ENCODE measurements at regions not wholly inside any gene's neighbourhood (a gene's known extent, or its start where the extent isn't known, plus 50 kb on each side); places are given as distances from the start of the nearest gene placed in this dataset.
"Not testable (repeated sequence)": the region's sequence is repeated elsewhere in the genome, so short reads cannot be mapped to it uniquely, and the experiment has no call there.

GRCh38 chr3:164417955-164418354 is 660.3 kb downstream of the SI start:
- H3K27ac ChIP-seq (ENCODE audit: low read length) = no peak overlapping the region
- no peaks in the 10 kb centered on the region for H3K27me3 ChIP-seq (replicated peaks in 1 of 2; ENCODE audit: control insufficient read depth in 2 of 2, extremely low read depth in 1 of 2, insufficient read depth in 2 of 2, low read length in 1 of 2)
- no peaks in the 10 kb centered on the region for H3K36me3 Mint-ChIP-seq
- H3K4me1 ChIP-seq (ENCODE audit: control insufficient read depth in 1 of 2, extremely low read depth in 1 of 2, insufficient read depth in 2 of 2, low read length in 2 of 2) = no peaks in the 10 kb centered on the region
- no peak for DNase-seq
- no peak overlapping the region for H3K27ac Mint-ChIP-seq
- ChIA-PET POLR2A (no interaction called here), CTCF (no interaction called here)
- peaks cover 7 to 18% (median 7%) of the 10 kb centered on the region in 3 donors for H3K9me3 Mint-ChIP-seq
- no peaks in the 10 kb centered on the region for H3K36me3 ChIP-seq (ENCODE audit: control insufficient read depth in 2 of 2, extremely low read depth in 1 of 2, insufficient read depth in 1 of 2, low read length in 1 of 2)
- H3K9me3 ChIP-seq = no peaks in the 10 kb centered on the region
- H3K27me3 Mint-ChIP-seq = no peaks in the 10 kb centered on the region
- no peaks in the 10 kb centered on the region for H3K4me1 Mint-ChIP-seq
- H3K4me3 Mint-ChIP-seq = no peak overlapping the region
- ATAC-seq (replicated peaks in 1 of 4) = no peak
- no peak overlapping the region for H3K4me3 ChIP-seq (ENCODE audit: control insufficient read depth in 1 of 2, extremely low read depth in 1 of 2, low read length in 1 of 2)

GRCh38 chr3:164416491-164417222 is 661.6 kb downstream of the SI start:
- no peaks in the 10 kb centered on the region for H3K36me3 Mint-ChIP-seq
- no peaks in the 10 kb centered on the region for H3K27me3 ChIP-seq (replicated peaks in 1 of 2; ENCODE audit: control insufficient read depth in 2 of 2, extremely low read depth in 1 of 2, insufficient read depth in 2 of 2, low read length in 1 of 2)
- H3K4me3 ChIP-seq (ENCODE audit: control insufficient read depth in 1 of 2, extremely low read depth in 1 of 2, low read length in 1 of 2) = no peak overlapping the region
- no peak for DNase-seq
- no peaks in the 10 kb centered on the region for H3K27me3 Mint-ChIP-seq
- no CpG with 5 or more reads among the region's 3 CpGs for WGBS (ENCODE audit: insufficient coverage)
- ATAC-seq (replicated peaks in 1 of 4) = no peak
- ChIA-PET CTCF (no interaction called here), POLR2A (no interaction called here)
- no peaks in the 10 kb centered on the region for H3K4me1 Mint-ChIP-seq
- H3K4me1 ChIP-seq (ENCODE audit: control insufficient read depth in 1 of 2, extremely low read depth in 1 of 2, insufficient read depth in 2 of 2, low read length in 2 of 2) = no peaks in the 10 kb centered on the region
- no peaks in the 10 kb centered on the region for H3K9me3 ChIP-seq
- peaks cover 12 to 23% (median 12%) of the 10 kb centered on the region in 3 donors for H3K9me3 Mint-ChIP-seq
- H3K27ac Mint-ChIP-seq = no peak overlapping the region
- no peaks in the 10 kb centered on the region for H3K36me3 ChIP-seq (ENCODE audit: control insufficient read depth in 2 of 2, extremely low read depth in 1 of 2, insufficient read depth in 1 of 2, low read length in 1 of 2)
- no peak overlapping the region for H3K27ac ChIP-seq (ENCODE audit: low read length)
- H3K4me3 Mint-ChIP-seq = no peak overlapping the region

- no peaks in the 10 kb centered on the region for H3K27me3 ChIP-seq (replicated peaks in 1 of 2; ENCODE audit: control insufficient read depth in 2 of 2, extremely low read depth in 1 of 2, insufficient read depth in 2 of 2, low read length in 1 of 2)
- H3K4me3 ChIP-seq (ENCODE audit: control insufficient read depth in 1 of 2, extremely low read depth in 1 of 2, low read length in 1 of 2) = no peak overlapping the region
- no peak overlapping the region for H3K27ac Mint-ChIP-seq
- H3K27me3 Mint-ChIP-seq = no peaks in the 10 kb centered on the region
- H3K36me3 Mint-ChIP-seq = no peaks in the 10 kb centered on the region
- H3K4me1 Mint-ChIP-seq = no peaks in the 10 kb centered on the region
- H3K36me3 ChIP-seq (ENCODE audit: control insufficient read depth in 2 of 2, extremely low read depth in 1 of 2, insufficient read depth in 1 of 2, low read length in 1 of 2) = no peaks in the 10 kb centered on the region
- no peak overlapping the region for H3K27ac ChIP-seq (ENCODE audit: low read length)
- no peak for ATAC-seq (replicated peaks in 1 of 4)
- H3K9me3 Mint-ChIP-seq = peaks cover 16 to 32% (median 22%) of the 10 kb centered on the region in 3 donors
- H3K4me3 Mint-ChIP-seq = no peak overlapping the region
- H3K4me1 ChIP-seq (ENCODE audit: control insufficient read depth in 1 of 2, extremely low read depth in 1 of 2, insufficient read depth in 2 of 2, low read length in 2 of 2) = no peaks in the 10 kb centered on the region
- ChIA-PET CTCF (no interaction called here), POLR2A (no interaction called here)
- DNase-seq = no peak
- no peaks in the 10 kb centered on the region for H3K9me3 ChIP-seq
- no CpG with 5 or more reads among the region's 1 CpG for WGBS (ENCODE audit: insufficient coverage)
These were observed 670.0 kb downstream of the SI start for GRCh38 chr3:164408326-164408725.

- Histone ChIP-seq H3K27ac (ENCODE audit: low read length) (no peak overlapping the region), H3K36me3 (ENCODE audit: control insufficient read depth in 2 of 2, extremely low read depth in 1 of 2, insufficient read depth in 1 of 2, low read length in 1 of 2) (no peaks in the 10 kb centered on the region), H3K4me3 (ENCODE audit: control insufficient read depth in 1 of 2, extremely low read depth in 1 of 2, low read length in 1 of 2) (no peak overlapping the region), H3K9me3 (no peaks in the 10 kb centered on the region), H3K4me1 (ENCODE audit: control insufficient read depth in 1 of 2, extremely low read depth in 1 of 2, insufficient read depth in 2 of 2, low read length in 2 of 2) (no peaks in the 10 kb centered on the region), H3K27me3 (replicated peaks in 1 of 2; ENCODE audit: control insufficient read depth in 2 of 2, extremely low read depth in 1 of 2, insufficient read depth in 2 of 2, low read length in 1 of 2) (no peaks in the 10 kb centered on the region)
- H3K4me1 Mint-ChIP-seq = no peaks in the 10 kb centered on the region
- no peaks in the 10 kb centered on the region for H3K36me3 Mint-ChIP-seq
- POLR2A ChIA-PET = no interaction called here
- no CpG with 5 or more reads among the region's 3 CpGs for WGBS (ENCODE audit: insufficient coverage)
- CTCF ChIA-PET = no interaction called here
- H3K4me3 Mint-ChIP-seq = no peak overlapping the region
- H3K27ac Mint-ChIP-seq = no peak overlapping the region
- H3K9me3 Mint-ChIP-seq = peaks cover 10 to 32% (median 22%) of the 10 kb centered on the region in 3 donors
- no peaks in the 10 kb centered on the region for H3K27me3 Mint-ChIP-seq
- ATAC-seq (replicated peaks in 1 of 4) = no peak
- no peak for DNase-seq
These were observed 671.2 kb downstream of the SI start for GRCh38 chr3:164407111-164407510.

GRCh38 chr3:164406281-164406680 is 672.0 kb downstream of the SI start:
- DNase-seq = no peak
- H3K27me3 Mint-ChIP-seq = no peaks in the 10 kb centered on the region
- Histone ChIP-seq H3K4me3 (ENCODE audit: control insufficient read depth in 1 of 2, extremely low read depth in 1 of 2, low read length in 1 of 2) (no peak overlapping the region), H3K36me3 (ENCODE audit: control insufficient read depth in 2 of 2, extremely low read depth in 1 of 2, insufficient read depth in 1 of 2, low read length in 1 of 2) (no peaks in the 10 kb centered on the region), H3K9me3 (no peaks in the 10 kb centered on the region), H3K27me3 (replicated peaks in 1 of 2; ENCODE audit: control insufficient read depth in 2 of 2, extremely low read depth in 1 of 2, insufficient read depth in 2 of 2, low read length in 1 of 2) (no peaks in the 10 kb centered on the region), H3K4me1 (ENCODE audit: control insufficient read depth in 1 of 2, extremely low read depth in 1 of 2, insufficient read depth in 2 of 2, low read length in 2 of 2) (no peaks in the 10 kb centered on the region), H3K27ac (ENCODE audit: low read length) (no peak overlapping the region)
- no peak overlapping the region for H3K4me3 Mint-ChIP-seq
- POLR2A ChIA-PET = no interaction called here
- no peaks in the 10 kb centered on the region for H3K36me3 Mint-ChIP-seq
- no CpG with 5 or more reads among the region's 3 CpGs for WGBS (ENCODE audit: insufficient coverage)
- no peak for ATAC-seq (replicated peaks in 1 of 4)
- CTCF ChIA-PET = no interaction called here
- no peak overlapping the region for H3K27ac Mint-ChIP-seq
- no peaks in the 10 kb centered on the region for H3K4me1 Mint-ChIP-seq
- peaks cover 3 to 26% (median 21%) of the 10 kb centered on the region in 3 donors for H3K9me3 Mint-ChIP-seq

GRCh38 chr3:164401923-164402322 is 676.4 kb downstream of the SI start:
- H3K27me3 ChIP-seq (replicated peaks in 1 of 2; ENCODE audit: control insufficient read depth in 2 of 2, extremely low read depth in 1 of 2, insufficient read depth in 2 of 2, low read length in 1 of 2) = no peaks in the 10 kb centered on the region
- CTCF ChIA-PET = no interaction called here
- no peak overlapping the region for H3K27ac Mint-ChIP-seq

GRCh38 chr3:164401440-164401839 is 676.9 kb downstream of the SI start:
- H3K27ac Mint-ChIP-seq; H3K4me3 Mint-ChIP-seq; POLR2A ChIA-PET; H3K4me1 ChIP-seq (ENCODE audit: control insufficient read depth in 1 of 2, extremely low read depth in 1 of 2, insufficient read depth in 2 of 2, low read length in 2 of 2); H3K27me3 ChIP-seq (replicated peaks in 1 of 2; ENCODE audit: control insufficient read depth in 2 of 2, extremely low read depth in 1 of 2, insufficient read depth in 2 of 2, low read length in 1 of 2); H3K9me3 ChIP-seq; H3K36me3 ChIP-seq (ENCODE audit: control insufficient read depth in 2 of 2, extremely low read depth in 1 of 2, insufficient read depth in 1 of 2, low read length in 1 of 2); H3K27ac ChIP-seq (ENCODE audit: low read length); H3K36me3 Mint-ChIP-seq; DNase-seq; H3K4me1 Mint-ChIP-seq; H3K27me3 Mint-ChIP-seq; ATAC-seq (replicated peaks in 1 of 4); CTCF ChIA-PET; H3K4me3 ChIP-seq (ENCODE audit: control insufficient read depth in 1 of 2, extremely low read depth in 1 of 2, low read length in 1 of 2): not testable (repeated sequence)
- H3K9me3 Mint-ChIP-seq = peaks cover 3 to 14% (median 10%) of the 10 kb centered on the region in 3 donors
- WGBS (ENCODE audit: insufficient coverage) = 70% methylated on average over 2 of the region's 7 CpGs

More at GRCh38 chr3:164401923-164402322, 676.4 kb downstream of the SI start:
- 84% methylated on average over 21 of the region's 30 CpGs for whole genome bisulfite sequencing (ENCODE audit: insufficient coverage)
- H3K36me3 Mint-ChIP-seq = no peaks in the 10 kb centered on the region
- H3K27me3 Mint-ChIP-seq = no peaks in the 10 kb centered on the region
- peaks cover 3 to 14% (median 11%) of the 10 kb centered on the region in 3 donors for H3K9me3 Mint-ChIP-seq
- Histone ChIP-seq H3K4me3 (ENCODE audit: control insufficient read depth in 1 of 2, extremely low read depth in 1 of 2, low read length in 1 of 2) (no peak overlapping the region), H3K36me3 (ENCODE audit: control insufficient read depth in 2 of 2, extremely low read depth in 1 of 2, insufficient read depth in 1 of 2, low read length in 1 of 2) (no peaks in the 10 kb centered on the region), H3K4me1 (ENCODE audit: control insufficient read depth in 1 of 2, extremely low read depth in 1 of 2, insufficient read depth in 2 of 2, low read length in 2 of 2) (no peaks in the 10 kb centered on the region), H3K27ac (ENCODE audit: low read length) (no peak overlapping the region), H3K9me3 (no peaks in the 10 kb centered on the region)
- H3K4me3 Mint-ChIP-seq = no peak overlapping the region
- ATAC-seq (replicated peaks in 1 of 4) (no peak), DNase-seq (no peak)
- POLR2A ChIA-PET = no interaction called here
- H3K4me1 Mint-ChIP-seq = no peaks in the 10 kb centered on the region

All from T-cell (primary cell).